ENCODE measurements at regions not wholly inside any gene's neighbourhood (a gene's known extent, or its start where the extent isn't known, plus 50 kb on each side); places are given as distances from the start of the nearest gene placed in this dataset.

- DNase-seq (ENCODE audit: low read depth), result no peak
These were observed 594.3 kb downstream of the UTRN start for GRCh38 chr6:144879436-144879835.

GRCh38 chr6:144882425-144882824 lies 597.3 kb downstream of the UTRN start:
- DNase-seq (ENCODE audit: low read depth), result no peak

GRCh38 chr6:144883915-144884314 lies 598.8 kb downstream of the UTRN start:
- no peak for DNase-seq (ENCODE audit: low read depth)

- DNase-seq (ENCODE audit: low read depth), result no peak
These were observed 600.7 kb downstream of the UTRN start for GRCh38 chr6:144885817-144886216.

- DNase-seq (ENCODE audit: low read depth), result no peak
These were observed 601.5 kb downstream of the UTRN start for GRCh38 chr6:144886682-144887081.

GRCh38 chr6:144888621-144889020 lies 603.5 kb downstream of the UTRN start:
- no peak for DNase-seq (ENCODE audit: low read depth)

- no peak for DNase-seq (ENCODE audit: low read depth)
These were observed 608.6 kb downstream of the UTRN start for GRCh38 chr6:144893680-144894151.

GRCh38 chr6:144894240-144894639 lies 609.1 kb downstream of the UTRN start:
- no peak for DNase-seq (ENCODE audit: low read depth)

GRCh38 chr6:144895313-144896278 lies 610.5 kb downstream of the UTRN start:
- DNase-seq (ENCODE audit: low read depth), result no peak

- no peak for DNase-seq (ENCODE audit: low read depth)
These were observed 611.2 kb downstream of the UTRN start for GRCh38 chr6:144896289-144896688.

- no peak for DNase-seq (ENCODE audit: low read depth)
These were observed 611.7 kb downstream of the UTRN start for GRCh38 chr6:144896871-144897270.

GRCh38 chr6:144897441-144897921 lies 612.3 kb downstream of the UTRN start:
- no peak for DNase-seq (ENCODE audit: low read depth)

GRCh38 chr6:144898052-144898689 lies 613.0 kb downstream of the UTRN start:
- no peak for DNase-seq (ENCODE audit: low read depth)

GRCh38 chr6:144898741-144899140 lies 613.6 kb downstream of the UTRN start:
- DNase-seq (ENCODE audit: low read depth), result no peak

GRCh38 chr6:144899161-144899560 lies 614.0 kb downstream of the UTRN start:
- no peak for DNase-seq (ENCODE audit: low read depth)

GRCh38 chr6:144901412-144901811 lies 616.3 kb downstream of the UTRN start:
- no peak for DNase-seq (ENCODE audit: low read depth)

- no peak for DNase-seq (ENCODE audit: low read depth)
These were observed 622.9 kb downstream of the UTRN start for GRCh38 chr6:144908004-144908403.

GRCh38 chr6:144909753-144910285 lies 624.7 kb downstream of the UTRN start:
- DNase-seq (ENCODE audit: low read depth), result no peak

- no peak for DNase-seq (ENCODE audit: low read depth)
These were observed 626.2 kb downstream of the UTRN start for GRCh38 chr6:144911322-144911721.

- no peak for DNase-seq (ENCODE audit: low read depth)
These were observed 627.3 kb downstream of the UTRN start for GRCh38 chr6:144912474-144912873.

GRCh38 chr6:144918073-144918472 lies 632.9 kb downstream of the UTRN start:
- DNase-seq (ENCODE audit: low read depth), result no peak

- DNase-seq (ENCODE audit: low read depth), result no peak
These were observed 634.4 kb downstream of the UTRN start for GRCh38 chr6:144919560-144919959.
